Natural killer cell (primary cell): ENCODE measurements at regions not wholly inside any gene's neighbourhood (a gene's known extent, or its start where the extent isn't known, plus 50 kb on each side); places are given as distances from the start of the nearest gene placed in this dataset.

ENCODE experiments used
- ATAC-seq, 3 donors: fragments of 150-1000 bp in 2 of 3; fragments of 200-7000 bp in 1 of 3; cut with Tn5 transposase; 1 replicate in 1 of 3; 2 replicates in 2 of 3; pipeline ENCODE4 v1.10.0; 2021; ENCODE audit warnings: mild to moderate bottlenecking in 2 of 3, moderate library complexity in 2 of 3
- DNase-seq, 2 donors: peaks; one replicate each; pipeline versions ENCODE4 v3.0.0 to v3.0.0-alpha.2; 2013 to 2021; ENCODE audit warnings: mixed read lengths in 1 of 2
- H3K27ac ChIP-seq: one replicate; pipeline ENCODE4 v1.5.1; 2013; ENCODE audit warnings: mild to moderate bottlenecking, low read length
- H3K27me3 ChIP-seq: one replicate; pipeline ENCODE4 v1.6.1; 2013; ENCODE audit warnings: low read length; ENCODE audit not compliant: control insufficient read depth, insufficient read depth
- H3K36me3 ChIP-seq: one replicate; pipeline ENCODE4 v1.6.1; 2013; ENCODE audit warnings: low read length; ENCODE audit not compliant: control insufficient read depth, insufficient read depth
- H3K4me1 ChIP-seq: one replicate; pipeline ENCODE4 v1.6.1; 2013; ENCODE audit warnings: low read length; ENCODE audit not compliant: control insufficient read depth, insufficient read depth
- H3K4me3 ChIP-seq: one replicate; pipeline ENCODE4 v1.5.1; 2013; ENCODE audit warnings: low read length
- H3K9me3 ChIP-seq: one replicate; pipeline ENCODE4 v1.6.1; 2013; ENCODE audit warnings: low read length; ENCODE audit not compliant: control insufficient read depth, insufficient read depth
- H3K27ac Mint-ChIP-seq, 2 donors: one replicate each; pipeline ENCODE4 v1.8.0; 2022; ENCODE audit warnings: mild to moderate bottlenecking in 2 of 2, mixed read lengths in 2 of 2, moderate library complexity in 1 of 2
- H3K27me3 Mint-ChIP-seq, 2 donors: one replicate each; pipeline ENCODE4 v1.8.0; 2022; ENCODE audit warnings: low read depth in 2 of 2, mixed read lengths in 2 of 2
- H3K36me3 Mint-ChIP-seq: one replicate; pipeline ENCODE4 v1.8.0; 2022; ENCODE audit warnings: mixed read lengths
- H3K4me1 Mint-ChIP-seq, 2 donors: one replicate each; pipeline ENCODE4 v1.8.0; 2022; ENCODE audit warnings: mixed read lengths in 2 of 2
- H3K4me3 Mint-ChIP-seq: one replicate; pipeline ENCODE4 v1.8.0; 2022; ENCODE audit warnings: mild to moderate bottlenecking, moderate library complexity, mixed read lengths
- H3K9me3 Mint-ChIP-seq, 2 donors: one replicate each; pipeline ENCODE4 v1.8.0; 2022; ENCODE audit warnings: mixed read lengths in 2 of 2
- WGBS: methylation state at CpG from one replicate; pipeline ENCODE4 v1.1.7; 2013; ENCODE audit warnings: missing lambda C conversion rate; ENCODE audit not compliant: insufficient coverage; 5-methylcytosine and 5-hydroxymethylcytosine counted together
- intact Hi-C: fragments of 100-400 bp; cut with micrococcal nuclease; formaldehyde crosslinking; loops from one replicate; pipeline ENCODE4 v1.14.2; 2022
- TF ChIP-seq, protein P1 (sequence below): fragments of 200-600 bp; IDR thresholded peaks from one replicate; pipeline ENCODE4 v1.8.0; 2022; ENCODE audit warnings: antibody characterized with exemption

DNA sequence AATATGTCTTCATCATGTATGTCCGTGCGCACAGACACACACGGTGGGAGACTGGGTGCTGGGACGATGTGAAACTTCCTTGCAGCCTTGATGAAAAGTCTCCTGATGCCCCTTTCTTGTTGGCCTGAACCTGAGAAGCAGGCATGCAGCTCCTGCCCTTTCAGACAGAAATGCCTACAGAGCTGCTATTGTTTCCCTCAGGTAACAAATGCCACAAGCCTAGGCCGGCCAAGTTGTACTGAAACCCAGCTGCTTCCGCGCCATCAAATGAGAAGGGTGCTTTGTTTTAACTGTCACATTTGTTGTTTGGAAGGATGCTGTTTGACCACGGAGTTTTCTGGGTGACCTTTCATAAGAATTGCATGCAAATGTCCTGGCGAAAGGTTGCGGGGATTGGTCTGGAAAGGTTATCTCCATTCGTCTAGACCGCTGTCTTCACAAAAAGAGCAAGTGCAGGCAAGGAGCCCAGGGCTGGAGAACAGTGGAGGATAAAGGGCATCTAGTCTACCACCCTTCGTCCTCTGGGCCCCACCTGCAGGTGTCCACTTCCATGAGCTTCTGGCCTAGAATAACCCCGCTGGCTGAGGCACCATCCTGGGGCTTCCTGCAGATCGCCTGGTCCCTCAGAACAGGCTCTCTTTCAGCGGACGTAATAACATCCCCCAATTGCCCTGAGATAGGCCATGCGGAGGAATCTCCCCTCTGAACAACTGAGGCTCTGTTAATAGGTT lies 197.2 kb downstream of the SEMA6A start:
- H3K4me3 Mint-ChIP-seq: no peak overlapping the region
- no peaks in the 10 kb centered on the region for H3K9me3 Mint-ChIP-seq
- Histone ChIP-seq H3K4me3 (no peak overlapping the region), H3K27ac (no peak overlapping the region), H3K27me3 (no peaks in the 10 kb centered on the region), H3K36me3 (no peaks in the 10 kb centered on the region), H3K9me3 (no peaks in the 10 kb centered on the region), H3K4me1 (no peaks in the 10 kb centered on the region)
- H3K36me3 Mint-ChIP-seq: no peaks in the 10 kb centered on the region
- no peak overlapping the region for H3K27ac Mint-ChIP-seq
- intact Hi-C loops: no loop called here
- WGBS: 96% methylated on average over 18 of the region's 18 CpGs
- DNase-seq (no peak), ATAC-seq (no peak)
- H3K27me3 Mint-ChIP-seq: no peaks in the 10 kb centered on the region
- H3K4me1 Mint-ChIP-seq: peaks cover 14 to 31% of the 10 kb centered on the region in 2 donors
- TF ChIP-seq, protein P1, sequence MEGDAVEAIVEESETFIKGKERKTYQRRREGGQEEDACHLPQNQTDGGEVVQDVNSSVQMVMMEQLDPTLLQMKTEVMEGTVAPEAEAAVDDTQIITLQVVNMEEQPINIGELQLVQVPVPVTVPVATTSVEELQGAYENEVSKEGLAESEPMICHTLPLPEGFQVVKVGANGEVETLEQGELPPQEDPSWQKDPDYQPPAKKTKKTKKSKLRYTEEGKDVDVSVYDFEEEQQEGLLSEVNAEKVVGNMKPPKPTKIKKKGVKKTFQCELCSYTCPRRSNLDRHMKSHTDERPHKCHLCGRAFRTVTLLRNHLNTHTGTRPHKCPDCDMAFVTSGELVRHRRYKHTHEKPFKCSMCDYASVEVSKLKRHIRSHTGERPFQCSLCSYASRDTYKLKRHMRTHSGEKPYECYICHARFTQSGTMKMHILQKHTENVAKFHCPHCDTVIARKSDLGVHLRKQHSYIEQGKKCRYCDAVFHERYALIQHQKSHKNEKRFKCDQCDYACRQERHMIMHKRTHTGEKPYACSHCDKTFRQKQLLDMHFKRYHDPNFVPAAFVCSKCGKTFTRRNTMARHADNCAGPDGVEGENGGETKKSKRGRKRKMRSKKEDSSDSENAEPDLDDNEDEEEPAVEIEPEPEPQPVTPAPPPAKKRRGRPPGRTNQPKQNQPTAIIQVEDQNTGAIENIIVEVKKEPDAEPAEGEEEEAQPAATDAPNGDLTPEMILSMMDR: no peak

DNA sequence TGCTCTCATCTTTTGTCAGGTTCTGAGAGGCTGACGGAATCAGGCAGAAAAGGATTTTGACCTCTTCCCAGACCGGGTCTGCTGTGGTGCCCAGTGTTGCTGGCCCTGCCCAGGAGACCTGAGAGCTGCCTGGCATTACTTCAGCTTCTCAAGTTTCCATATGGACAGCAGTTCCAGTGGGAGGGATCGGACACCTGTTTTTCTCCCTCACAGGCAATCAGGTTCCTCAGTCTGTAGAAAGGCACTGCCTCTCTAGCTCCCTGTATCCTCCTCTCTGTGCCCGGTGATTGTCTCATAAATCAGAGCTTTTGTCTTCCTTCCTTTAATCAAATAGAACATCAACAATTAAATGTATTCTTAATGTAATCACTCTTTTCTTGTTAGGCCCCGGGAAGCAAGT lies 198.7 kb downstream of the SEMA6A start:
- Histone ChIP-seq H3K4me1 (no peaks in the 10 kb centered on the region), H3K27me3 (no peaks in the 10 kb centered on the region), H3K27ac (no peak overlapping the region), H3K4me3 (no peak overlapping the region), H3K36me3 (no peaks in the 10 kb centered on the region), H3K9me3 (no peaks in the 10 kb centered on the region)
- intact Hi-C loops: no loop called here
- Mint-ChIP-seq H3K4me3 (no peak overlapping the region), H3K36me3 (no peaks in the 10 kb centered on the region), H3K4me1 (peaks cover 20 to 39% of the 10 kb centered on the region in 2 donors), H3K9me3 (no peaks in the 10 kb centered on the region), H3K27ac (no peak overlapping the region), H3K27me3 (no peaks in the 10 kb centered on the region)
- TF ChIP-seq, protein P1: no peak
- DNase-seq: no peak
- no peak for ATAC-seq
- 97% methylated on average over 5 of the region's 5 CpGs for WGBS

DNA sequence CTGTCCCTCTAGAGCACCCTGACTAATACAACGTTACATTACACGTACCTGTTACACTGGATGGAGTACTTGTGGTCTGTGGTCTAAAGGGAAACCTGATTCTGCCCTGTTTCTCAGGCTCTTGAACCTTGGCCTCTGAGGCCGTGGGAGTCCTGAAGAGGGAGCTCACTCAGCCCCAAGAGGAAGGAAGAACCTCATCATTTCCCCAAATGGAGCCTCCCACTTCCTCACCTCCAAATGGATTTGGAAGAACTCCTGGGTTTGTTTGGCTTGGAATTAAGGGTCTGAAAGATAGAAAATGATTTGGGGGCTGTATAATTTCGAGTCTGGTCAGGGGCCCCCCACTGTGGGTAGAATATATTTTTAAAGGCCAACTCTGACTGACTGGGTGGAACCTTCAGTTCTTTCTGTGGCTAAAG lies 200.2 kb downstream of the SEMA6A start:
- WGBS: 73% methylated on average over 4 of the region's 4 CpGs
- no peaks in the 10 kb centered on the region for H3K27me3 Mint-ChIP-seq
- TF ChIP-seq, protein P1: no peak

More for the DNA sequence above, 200.2 kb downstream of the SEMA6A start:
- Histone ChIP-seq H3K27me3 (no peaks in the 10 kb centered on the region), H3K27ac (no peak overlapping the region), H3K9me3 (no peaks in the 10 kb centered on the region), H3K4me1 (no peaks in the 10 kb centered on the region), H3K36me3 (no peaks in the 10 kb centered on the region), H3K4me3 (no peak overlapping the region)
- Mint-ChIP-seq H3K4me3 (no peak overlapping the region), H3K27ac (no peak overlapping the region), H3K9me3 (no peaks in the 10 kb centered on the region), H3K4me1 (peaks cover 20 to 39% of the 10 kb centered on the region in 2 donors), H3K36me3 (no peaks in the 10 kb centered on the region)
- intact Hi-C loops: no loop called here
- no peak for ATAC-seq
- DNase-seq: no peak
